ENCODE measurements at regions not wholly inside any gene's neighbourhood (a gene's known extent, or its start where the extent isn't known, plus 50 kb on each side); places are given as distances from the start of the nearest gene placed in this dataset.
"Not testable (repeated sequence)": the region's sequence is repeated elsewhere in the genome, so short reads cannot be mapped to it uniquely, and the experiment has no call there.

DNA sequence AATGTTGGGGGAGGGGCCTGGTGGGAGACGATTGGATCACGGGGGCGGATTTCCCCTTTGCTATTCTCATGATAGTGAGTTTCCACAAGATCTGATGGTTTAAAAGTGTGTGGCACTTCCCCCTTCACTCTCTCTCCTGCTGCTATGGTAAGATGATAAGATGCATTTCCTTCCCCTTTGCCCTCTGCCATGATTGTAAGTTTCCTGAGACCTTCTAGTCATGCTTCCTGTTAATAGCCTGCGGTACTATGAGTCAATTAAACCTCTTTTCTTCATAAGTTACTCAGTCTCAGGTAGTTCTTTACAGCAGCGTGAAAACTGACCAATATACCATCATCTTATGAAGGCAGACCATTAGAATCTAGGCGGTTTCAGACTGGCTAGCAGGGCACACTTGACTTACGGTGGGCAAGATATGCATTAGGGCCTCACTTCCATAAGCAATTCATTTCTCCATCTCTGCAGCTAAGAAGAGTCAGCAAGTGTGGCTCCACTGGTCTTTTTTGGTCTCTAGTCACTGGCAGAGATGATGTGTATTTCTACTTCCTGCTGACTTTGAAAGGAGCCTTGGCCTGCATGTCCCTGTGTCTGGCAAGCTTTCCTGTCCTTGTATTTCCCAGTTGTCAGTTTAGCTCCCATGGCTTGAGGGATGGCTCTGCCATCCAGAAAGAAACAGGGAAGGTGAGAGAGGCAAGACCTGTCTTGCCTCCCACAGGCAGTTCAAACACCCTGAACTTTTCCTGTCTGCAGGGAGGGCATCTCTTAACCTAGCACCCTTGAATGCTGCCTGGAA is 109.0 kb upstream of the ADAMTS9 start:
- DNase-seq, result no peak

DNA sequence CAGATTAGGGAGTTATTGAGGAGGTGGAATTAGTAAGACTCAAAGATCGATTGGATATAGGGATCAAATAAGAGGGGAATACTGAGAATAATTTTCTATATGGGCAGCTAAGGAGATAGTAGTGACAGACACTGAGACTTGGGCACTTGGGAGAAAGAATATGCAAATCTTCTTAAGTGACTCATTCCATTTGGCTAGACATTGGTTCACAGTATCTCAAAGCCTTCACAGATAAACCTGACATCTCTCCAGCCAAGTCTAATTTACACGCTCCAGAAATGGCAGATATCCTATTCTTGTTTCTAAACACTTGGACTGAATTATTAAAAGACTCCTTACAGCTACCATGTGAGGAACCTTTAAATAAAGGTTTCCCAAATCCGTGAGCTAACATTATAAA is 104.6 kb upstream of the ADAMTS9 start:
- no peak for DNase-seq

DNA sequence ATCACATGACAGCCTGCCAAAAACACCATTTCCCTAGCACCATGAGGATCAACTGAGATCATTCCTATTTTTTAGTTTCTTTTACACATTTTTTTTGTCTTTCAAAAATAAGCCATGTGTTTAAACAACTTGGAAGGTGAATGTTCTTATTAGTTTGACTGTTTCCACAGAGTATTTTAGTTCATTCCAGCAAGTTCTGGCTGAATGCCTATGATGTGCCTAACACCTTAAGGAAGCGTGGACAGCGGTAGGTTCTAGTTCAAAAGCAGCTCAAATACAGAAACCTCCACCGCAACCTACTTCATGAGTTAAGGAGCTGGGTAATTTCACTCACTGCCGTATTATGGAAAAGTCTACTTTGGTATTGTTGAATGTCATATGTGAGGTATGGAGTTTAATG is 101.3 kb upstream of the ADAMTS9 start:
- DNase-seq, result no peak

DNA sequence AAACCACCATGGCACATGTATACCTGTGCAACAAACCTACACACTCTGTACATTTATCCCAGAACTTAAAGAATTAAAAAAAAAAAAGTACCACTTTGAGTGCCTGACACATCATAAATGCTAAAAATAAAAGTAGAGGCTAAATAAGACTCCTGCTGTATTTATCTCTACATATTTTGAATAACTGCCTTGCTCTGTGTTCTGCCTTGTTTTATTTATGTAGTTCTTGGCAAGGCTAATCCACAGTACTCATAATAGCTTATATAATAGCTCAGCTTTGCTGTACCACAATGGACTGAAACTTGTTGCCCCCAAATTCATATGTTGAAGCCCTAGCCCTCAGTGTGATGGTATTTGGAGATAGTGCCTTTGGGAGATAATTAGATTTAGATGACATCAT is 95.4 kb upstream of the ADAMTS9 start:
- DNase-seq, result no peak

DNA sequence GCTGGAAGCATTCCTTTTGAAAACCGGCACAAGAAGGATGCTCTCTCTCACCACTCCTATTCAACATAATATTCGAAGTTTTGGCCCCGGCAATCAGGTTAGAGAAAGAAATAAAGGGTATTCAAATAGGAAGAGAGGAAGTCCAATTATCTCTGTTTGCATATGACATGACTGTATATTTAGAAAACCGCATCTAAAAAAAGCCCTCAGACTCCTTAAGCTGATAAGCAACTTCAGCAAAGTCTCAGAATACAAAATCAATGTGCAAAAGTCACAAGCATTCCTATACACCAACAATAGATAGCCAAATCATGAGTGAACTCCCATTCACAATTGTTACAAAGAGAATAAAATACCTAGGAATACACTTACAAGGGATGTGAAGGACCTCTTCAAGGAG is 93.1 kb upstream of the ADAMTS9 start:
- DNase-seq, result not testable (repeated sequence)

DNA sequence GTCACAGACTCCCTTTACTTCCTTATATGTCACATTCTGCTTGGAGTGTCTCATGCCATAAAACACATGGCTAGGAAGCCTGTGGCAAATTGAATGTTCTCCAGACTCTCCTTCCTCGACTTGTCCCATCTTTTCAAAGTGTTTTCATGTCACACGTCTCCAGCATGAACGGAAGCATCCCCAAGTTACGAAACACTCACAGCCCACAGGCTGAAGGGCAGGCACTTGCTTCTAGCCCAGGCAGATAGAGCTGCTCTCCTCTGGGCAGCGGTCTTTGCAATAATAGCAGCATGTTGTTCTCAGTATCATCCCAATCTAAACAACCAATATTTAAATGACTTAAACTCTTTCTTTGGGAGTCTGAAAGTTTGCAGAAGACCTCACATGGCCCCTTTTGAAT is 85.3 kb upstream of the ADAMTS9 start:
- DNase-seq, result no peak

DNA sequence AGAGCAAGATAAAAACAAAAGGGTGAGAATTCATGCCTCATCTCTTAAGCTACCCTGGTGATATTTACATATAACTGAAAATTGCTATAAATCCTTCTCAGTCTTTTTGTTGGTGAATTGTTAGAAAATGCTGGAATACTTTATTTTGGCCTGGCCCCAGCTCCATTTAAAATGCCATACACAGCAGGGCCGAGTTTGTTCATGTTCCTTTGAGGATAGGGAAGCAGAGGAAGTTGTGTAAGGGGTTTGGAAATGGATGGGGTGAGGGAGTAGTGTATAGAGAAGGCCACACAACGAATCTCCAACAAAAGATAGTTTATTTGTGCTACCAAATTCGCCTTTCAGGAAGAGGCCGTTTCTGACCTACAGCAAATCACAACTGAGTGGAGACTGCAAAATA is 78.6 kb upstream of the ADAMTS9 start:
- no peak for DNase-seq

DNA sequence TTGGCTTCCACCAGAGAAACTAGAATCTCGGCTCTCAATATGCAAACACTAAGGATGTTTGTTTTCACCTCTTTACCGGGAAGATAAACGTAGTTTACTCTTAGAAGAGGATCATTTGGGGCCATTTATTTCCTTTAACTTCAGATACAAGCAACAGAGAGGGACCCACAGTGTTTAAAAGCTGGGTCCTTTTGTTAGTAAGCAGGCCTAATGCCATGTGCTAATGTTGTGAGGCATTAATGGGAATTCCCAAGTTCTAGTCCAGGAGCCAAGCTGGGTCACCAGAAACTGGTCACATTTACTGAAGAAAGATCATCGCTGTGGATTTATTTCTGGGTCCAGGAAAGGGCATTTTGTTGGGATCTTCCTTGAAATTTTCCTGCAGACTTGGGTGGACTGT is 78.1 kb upstream of the ADAMTS9 start:
- no peak for DNase-seq

DNA sequence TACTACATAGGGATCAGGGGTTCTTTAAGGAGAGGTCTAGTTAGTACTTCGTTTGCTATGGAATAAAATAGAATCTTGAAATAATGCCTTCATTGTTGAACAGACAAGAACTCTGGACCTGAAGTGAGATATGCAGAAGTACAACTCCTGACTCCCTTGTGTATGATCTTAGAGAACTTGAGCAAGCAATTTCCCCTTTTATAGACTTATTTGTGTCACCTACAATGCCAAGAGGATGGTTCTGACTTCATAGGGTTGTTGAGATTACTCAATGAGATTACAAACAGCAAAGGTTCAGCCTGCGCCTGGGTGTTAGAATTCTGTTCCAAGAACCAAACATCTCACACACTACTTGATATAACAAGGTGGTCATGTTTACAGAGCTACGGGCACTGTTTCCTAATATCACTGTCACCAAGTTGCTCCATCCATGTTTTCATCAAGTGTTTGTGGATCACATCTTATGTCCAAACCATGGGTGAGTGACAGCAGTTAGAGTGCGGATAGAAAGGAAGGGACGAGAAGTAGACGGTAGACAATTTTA is 76.7 kb upstream of the ADAMTS9 start:
- DNase-seq, result no peak

DNA sequence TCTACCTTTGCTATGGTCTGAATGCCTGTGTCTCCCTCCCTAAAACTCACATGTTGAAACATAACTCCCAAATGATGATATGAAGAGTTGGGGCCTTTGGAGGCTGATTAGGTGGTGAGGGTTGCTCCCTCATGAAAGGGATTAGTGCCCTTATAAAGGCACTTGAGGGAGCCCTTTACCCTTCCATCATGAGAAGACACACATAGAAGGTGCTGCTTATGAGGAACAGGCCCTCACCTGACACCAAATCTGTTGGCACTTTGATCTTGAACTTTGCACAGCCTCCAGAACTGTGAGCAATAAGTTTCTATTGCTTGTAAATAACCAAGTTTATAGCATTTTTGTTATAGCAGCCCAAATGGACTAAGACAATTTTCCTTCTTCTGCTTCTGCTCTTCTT is 76.2 kb upstream of the ADAMTS9 start:
- no peak for DNase-seq

DNA sequence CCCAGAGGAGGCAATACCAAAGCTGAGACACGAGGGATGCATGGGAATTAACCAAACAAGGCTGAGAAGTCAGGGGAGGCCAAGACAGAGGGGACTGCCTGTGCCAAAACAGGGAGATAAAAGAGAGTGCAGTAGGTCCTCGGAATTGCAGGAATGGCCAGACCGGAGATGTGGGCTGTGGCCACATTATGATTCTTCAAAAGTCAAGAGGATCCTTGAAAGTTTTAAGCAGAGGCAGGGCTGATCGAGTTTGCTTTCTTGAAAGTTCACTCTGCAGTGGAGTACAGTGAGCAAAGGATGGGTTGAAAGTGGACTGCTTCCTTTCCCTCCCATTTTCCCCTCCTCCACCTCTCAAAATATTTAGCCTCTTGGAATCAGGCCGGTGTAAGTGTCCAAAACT is 73.9 kb upstream of the ADAMTS9 start:
- no peak for DNase-seq

DNA sequence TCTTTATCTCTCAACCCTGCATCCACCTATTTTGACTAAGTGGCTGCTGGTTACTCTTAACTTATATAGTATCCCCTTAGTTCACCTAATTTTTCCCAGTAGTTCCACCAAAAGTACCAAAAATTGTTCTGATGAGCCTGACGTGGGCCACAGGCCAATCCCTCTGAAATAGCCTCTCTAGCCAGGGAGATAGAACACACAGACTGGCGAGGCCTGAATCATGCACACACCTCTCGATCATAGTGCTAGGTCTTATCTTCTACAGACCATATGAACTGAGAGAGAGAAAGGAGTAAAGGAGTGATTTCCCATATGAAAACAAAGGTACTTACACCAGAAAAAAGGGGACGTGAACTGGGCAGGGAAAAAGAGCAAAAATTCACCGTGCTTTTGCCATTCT is 72.5 kb upstream of the ADAMTS9 start:
- DNase-seq, result no peak

DNA sequence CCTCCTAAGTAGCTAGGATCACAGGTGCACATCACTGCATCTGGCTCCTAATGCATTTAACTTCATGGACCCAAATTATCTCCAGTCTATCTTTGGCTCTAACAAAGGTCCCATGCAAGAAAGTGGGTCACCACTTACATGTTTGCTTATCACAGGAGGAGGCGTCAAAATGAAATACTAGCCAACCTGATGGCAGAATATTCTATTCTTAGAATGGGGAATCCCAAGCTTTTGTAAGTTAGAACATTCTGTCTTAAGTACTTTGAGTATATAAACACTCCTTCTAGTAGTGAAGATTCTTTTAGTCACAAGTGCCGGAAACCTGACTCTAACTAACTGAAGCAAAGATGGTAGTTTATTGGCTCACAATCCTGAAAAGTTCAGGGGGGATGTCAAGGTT is 72.0 kb upstream of the ADAMTS9 start:
- no peak for DNase-seq

DNA sequence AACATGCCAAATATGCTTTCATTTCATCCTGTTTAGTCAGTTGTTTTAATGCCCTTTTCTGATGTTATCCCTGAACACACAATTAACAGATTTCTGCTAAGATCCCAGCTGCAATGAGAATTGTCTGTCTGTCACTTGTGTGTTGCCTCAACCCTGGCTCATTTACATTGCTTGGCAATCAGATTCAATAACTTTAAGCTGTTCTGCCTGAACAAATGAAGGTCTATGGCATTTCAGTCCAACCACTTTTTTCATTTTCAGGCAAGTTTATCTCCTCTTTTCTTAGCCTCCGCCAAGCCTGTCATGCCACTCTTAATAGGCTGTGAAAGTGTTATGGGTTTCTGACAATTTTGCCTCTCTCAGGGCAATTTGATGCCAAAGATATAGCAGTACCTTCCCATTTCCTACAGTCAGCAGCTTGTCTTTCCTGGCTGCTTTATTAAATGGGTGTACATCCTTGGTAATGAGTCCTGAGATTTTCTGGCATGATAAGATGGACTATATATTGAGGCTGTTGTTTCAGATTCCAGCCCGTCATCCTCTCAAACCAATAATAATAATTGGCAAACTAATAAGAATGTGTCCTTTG is 68.7 kb upstream of the ADAMTS9 start:
- DNase-seq, result no peak

DNA sequence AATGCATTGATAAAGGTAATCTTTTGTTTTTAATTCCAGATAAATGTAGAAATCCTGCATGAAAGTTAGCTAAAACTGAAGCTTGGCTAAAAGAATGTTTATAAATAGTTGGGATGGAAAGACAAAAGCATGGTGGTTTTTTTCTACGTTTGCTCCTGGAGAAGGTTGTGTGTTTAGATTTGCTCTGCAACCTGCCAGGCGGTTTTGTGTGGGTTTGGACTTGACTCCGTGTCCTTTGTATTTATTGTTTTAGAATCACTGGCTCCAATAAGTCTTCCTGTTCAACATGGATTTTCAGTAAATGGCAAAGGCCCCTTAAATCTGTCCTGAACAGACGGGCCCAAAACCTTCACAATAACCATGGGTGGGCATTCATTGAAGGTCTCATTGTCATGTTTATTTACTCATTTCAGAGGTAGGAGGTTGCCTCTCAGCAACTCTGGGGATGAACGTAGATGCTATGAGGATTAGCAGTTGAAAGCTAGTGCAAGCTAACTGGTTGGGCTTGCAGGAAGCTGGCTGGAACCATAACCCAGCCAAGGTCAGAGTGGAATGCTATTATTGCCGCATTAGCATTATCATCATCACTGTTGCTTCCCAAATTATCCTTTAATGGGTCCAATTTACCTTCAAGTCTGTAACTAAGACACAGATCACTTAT is 60.6 kb upstream of the ADAMTS9 start:
- no peak for DNase-seq

DNA sequence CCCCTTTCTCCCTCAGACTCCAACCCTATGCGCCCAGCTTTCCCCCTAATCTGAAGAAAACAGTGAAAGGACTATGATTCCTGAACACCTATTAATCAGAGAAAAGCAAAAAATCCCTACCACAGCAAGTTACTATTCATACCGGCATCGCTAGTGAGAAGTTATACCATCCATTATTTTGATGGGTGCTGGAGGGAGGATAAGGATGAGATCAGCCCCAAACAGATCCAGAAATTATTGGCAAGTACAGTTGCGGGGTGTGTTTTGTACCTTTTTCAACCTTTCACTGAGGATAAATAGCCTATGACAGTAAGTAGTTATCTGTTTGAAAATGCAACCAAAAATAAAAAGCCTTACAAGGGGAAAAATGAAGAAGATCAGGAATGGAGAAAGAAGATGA is 59.9 kb upstream of the ADAMTS9 start:
- no peak for DNase-seq

DNA sequence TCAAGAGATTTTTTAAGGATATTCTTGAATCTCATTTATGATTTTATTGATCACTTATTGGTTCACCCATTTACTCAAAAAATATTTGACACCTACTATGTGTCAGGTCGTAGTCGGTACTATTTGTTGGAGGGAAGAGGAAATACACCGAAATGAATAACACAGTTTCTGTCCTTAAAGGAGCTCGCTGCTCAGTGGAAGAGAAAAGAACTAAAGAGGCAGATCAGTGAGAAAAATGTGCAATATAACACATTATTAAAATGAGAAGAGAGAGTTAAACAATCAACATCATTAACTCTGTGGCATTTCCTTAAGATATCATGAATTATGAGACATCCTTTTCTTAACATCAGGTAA is 56.1 kb upstream of the ADAMTS9 start:
- DNase-seq, result no peak

DNA sequence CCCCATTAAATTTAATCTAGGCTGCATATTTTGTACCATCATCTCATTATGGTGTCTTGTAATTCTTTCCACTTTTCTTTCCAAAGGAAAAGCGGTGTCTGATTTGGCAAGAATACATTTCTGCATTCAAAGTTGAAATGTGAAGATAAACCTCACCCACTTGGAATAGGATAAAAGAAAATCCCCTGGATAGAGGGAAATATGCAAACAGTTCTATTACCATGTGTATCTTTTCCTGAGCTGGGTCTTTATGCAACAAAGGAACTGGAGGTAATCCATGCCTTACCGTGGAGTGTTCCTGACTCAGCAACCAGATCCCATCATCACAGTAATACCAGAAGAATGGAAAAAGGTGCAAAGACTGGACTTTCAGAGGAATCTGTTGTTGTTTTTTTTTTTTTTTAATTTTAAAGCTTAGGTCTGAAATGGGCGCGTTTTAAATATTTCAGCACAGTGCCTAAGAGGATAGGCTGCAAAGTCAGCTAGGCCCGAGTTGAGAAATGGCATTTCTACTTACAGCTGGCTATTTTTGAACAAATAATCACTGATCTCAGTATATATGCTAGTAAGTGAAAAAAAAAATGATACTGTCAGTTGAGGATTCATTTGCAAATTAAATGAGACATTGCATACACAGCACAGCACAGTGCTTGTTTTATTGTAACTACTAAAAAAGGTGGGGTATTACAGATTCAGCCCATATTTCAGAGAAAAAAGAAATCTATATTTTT is 55.5 kb upstream of the ADAMTS9 start:
- DNase-seq, result no peak

DNA sequence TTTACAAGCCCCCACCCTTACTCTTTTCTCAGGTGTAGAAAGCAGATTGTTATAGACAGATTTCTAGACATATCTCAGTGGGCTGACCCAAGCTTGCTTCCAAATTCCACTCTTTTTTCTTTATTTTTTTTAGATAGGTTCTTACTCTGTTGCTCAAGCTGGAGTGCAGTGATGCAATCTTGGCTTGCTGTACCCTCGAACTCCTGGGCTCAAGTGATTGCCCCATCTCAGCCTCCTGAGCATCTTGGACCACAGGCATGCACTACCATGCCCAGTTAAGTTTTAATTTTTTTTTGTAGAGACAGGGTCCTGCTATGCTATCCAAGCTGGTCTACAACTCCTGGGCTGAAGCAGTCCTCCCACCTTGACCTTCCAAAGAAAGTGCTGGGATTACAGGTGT is 53.5 kb upstream of the ADAMTS9 start:
- DNase-seq, result no peak

DNA sequence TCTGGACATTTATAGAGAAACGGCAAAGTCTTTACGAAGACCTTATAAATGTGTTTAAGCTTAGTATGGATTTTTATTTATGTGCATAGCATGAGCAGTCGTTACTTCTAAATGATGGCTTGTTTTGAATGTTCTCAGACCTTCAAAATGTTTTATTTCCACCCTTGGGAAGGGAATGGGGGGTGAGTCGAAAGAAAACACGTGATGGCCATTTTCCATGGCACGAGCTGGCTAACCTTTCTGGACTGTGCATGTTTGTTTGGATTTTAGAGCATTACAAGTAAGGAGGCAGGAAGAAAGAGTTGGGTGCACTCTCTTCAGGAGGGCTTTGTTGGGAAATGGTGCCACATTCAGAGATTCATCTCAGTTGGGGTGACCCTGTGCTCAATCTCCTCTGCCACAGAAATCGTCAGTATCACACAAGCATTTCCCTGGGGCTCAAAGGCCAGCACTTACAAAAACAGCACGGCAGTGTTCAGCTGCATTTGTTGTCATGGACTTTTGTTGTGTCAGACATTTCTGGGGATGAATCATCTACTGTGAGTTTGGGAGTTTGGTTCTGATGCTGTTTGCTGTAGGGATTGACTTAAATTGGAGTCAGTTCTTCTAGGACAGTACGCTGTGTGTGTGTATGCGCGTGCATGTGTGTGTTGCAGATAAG is 52.3 kb upstream of the ADAMTS9 start:
- no peak for DNase-seq

All from T-helper 2 cell (primary cell).